Renal cortical epithelial cell (primary cell): ENCODE measurements at regions not wholly inside any gene's neighbourhood (a gene's known extent, or its start where the extent isn't known, plus 50 kb on each side); places are given as distances from the start of the nearest gene placed in this dataset.
"Not testable (repeated sequence)": the region's sequence is repeated elsewhere in the genome, so short reads cannot be mapped to it uniquely, and the experiment has no call there.

Source experiments
- DNase-seq: peaks from one replicate; pipeline ENCODE4 v3.0.0-alpha.2; 2011; ENCODE audit warnings: low read depth

DNA sequence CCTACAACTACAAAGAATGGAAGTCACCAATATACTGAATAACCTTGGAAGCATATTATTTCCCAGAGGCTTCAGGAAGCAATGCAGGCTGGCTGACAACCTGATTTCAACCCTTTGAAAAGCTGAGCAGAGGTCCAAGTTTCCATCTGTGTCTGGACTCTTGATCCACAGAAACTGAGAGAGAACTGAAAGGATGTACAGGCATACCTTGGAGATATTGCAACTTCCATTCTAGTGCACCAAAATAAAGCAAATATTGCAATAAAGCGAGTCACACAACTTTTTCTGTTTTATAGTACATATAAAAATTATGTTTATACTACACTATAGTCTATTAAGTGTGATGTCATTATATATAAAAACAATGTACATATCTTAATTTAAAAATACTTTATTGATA lies 85.3 kb downstream of the TYW3 start:
- no peak for DNase-seq

GRCh38 chr1:74818661-74819456 lies 85.9 kb downstream of the TYW3 start:
- DNase-seq, result no peak

- no peak for DNase-seq
These were observed 90.0 kb downstream of the TYW3 start for GRCh38 chr1:74822851-74823401.

GRCh38 chr1:74824497-74825107 lies 91.7 kb downstream of the TYW3 start:
- no peak for DNase-seq

DNA sequence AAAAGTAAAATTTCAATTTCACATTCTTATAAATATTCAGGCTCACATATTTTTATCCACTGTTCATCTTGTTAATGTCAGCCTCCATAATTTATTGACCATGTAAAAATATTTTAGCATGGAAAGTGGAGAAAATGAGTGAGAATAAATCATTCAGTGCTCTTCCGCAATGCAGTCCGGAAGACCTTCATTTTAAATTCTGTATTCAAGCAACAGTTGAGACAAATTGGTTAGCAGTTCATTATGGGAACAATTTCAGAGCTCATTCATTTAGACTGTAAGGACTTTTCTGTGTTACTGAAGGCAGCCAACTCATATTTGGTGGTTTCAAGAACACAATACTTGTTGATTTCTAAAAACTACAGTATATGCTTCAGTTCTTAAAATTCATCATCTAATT lies 97.8 kb downstream of the TYW3 start:
- DNase-seq, result no peak

DNA sequence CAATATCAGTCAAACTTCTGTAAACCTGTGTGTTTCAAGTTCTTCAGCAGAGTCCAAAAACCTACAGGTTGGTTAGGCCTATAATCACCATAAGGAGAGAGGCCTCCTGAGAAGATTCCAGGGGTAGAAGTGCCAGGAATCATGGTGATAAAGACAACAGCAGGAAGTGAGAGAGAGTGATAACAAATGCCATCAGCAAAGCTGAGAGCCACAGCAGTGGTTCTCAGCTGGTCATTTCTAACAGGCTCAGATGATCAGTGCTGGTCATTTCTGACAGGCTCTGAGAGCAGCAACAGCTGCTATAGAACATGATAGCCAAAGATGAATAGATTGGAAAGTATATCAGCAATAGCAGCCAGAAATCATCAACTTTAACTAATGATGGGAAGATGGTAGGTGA lies 101.3 kb downstream of the TYW3 start:
- DNase-seq, result no peak

- DNase-seq, result peak; percentile 7
These were observed 102.1 kb downstream of the TYW3 start for GRCh38 chr1:74835051-74835450.

DNA sequence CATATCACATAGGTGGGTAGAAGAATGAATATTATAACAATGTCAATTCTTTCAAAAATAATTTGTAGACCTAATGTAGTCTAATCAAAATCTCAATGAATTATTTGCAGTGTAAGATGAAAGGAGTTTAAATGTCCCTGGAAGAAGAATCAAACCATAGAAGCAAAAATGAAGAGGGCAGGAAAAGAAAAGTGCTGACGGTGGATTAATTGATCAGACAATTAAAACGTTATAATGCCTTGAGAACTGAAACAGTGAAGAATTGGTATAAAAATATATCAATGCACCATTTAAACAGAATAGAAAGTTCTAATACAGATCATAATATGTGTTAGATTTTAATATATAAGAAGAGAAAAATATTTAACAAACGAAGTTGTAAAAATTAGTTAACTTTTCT lies 109.8 kb downstream of the TYW3 start:
- DNase-seq, result no peak

GRCh38 chr1:74847715-74848114 lies 114.8 kb downstream of the TYW3 start:
- no peak for DNase-seq

GRCh38 chr1:74853756-74854155 lies 120.8 kb downstream of the TYW3 start:
- no peak for DNase-seq

GRCh38 chr1:74856174-74856573 lies 123.2 kb downstream of the TYW3 start:
- no peak for DNase-seq

- DNase-seq, result no peak
These were observed 124.7 kb downstream of the TYW3 start for GRCh38 chr1:74857676-74858075.

DNA sequence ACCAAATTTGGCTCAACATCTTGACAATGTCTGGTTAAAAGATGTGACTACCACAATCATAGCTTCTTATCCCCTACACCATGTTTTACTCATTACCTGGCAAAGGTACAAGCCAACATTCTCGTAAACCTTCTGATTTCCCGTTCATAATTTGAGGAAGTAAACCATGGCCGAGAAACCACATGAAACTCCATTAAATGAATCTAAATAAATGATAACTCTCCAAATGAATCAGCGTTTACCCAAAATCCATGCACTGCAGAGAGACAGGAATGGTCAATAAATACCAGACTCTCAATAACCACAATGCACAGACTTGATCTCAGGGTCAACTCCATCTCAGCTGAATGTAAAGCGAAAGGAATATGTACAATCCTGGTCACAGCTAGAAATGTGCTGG lies 125.2 kb downstream of the TYW3 start:
- DNase-seq, result no peak

- DNase-seq, result no peak
These were observed 128.9 kb downstream of the TYW3 start for GRCh38 chr1:74861867-74862266.

- DNase-seq, result no peak
These were observed 136.8 kb downstream of the TYW3 start for GRCh38 chr1:74869702-74870101.

- not testable (repeated sequence) for DNase-seq
These were observed 144.4 kb downstream of the TYW3 start for GRCh38 chr1:74877366-74877765.

DNA sequence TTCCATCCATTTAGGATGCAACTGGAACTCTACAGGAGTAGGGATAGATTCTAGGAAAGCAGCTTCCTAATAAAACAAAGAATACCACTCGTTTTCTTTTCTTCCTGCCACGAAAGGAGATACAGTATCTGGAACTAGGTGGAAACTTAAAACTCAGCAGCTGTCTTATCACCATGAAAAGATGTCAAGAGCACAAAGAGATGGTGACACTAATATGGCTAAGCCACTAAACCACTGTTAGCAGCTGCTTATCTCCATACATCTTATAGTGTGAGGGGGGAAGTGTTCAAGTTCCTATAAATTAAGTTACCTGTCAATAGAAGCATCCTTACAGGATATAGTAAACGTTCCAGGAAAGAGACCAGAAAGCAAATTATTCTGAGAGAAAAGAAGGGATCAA lies 162.5 kb downstream of the TYW3 start:
- no peak for DNase-seq

DNA sequence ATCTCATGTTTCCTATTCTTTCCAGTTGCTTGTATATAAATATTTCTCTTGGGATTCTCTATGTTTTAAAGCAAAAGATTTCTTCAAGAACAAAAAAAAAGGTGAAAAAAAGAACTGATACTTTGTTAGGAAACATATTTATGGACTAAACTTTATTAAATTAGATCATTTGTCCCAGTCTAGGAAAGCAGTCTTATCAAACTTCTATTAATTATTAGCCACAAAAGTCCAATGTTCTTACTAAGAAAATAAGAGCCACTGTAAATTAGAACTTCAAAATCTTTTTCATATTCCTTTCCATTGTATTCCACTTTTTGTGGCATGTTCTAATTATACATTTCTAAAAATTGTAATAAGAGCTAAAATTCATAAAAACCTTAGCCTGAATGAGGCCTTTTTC lies 175.2 kb downstream of the TYW3 start:
- DNase-seq, result no peak

- DNase-seq, result no peak
These were observed 175.8 kb downstream of the TYW3 start for GRCh38 chr1:74908797-74909196.

GRCh38 chr1:74913978-74914377 lies 181.0 kb downstream of the TYW3 start:
- DNase-seq, result no peak

- no peak for DNase-seq
These were observed 200.5 kb downstream of the TYW3 start for GRCh38 chr1:74933500-74933899.

DNA sequence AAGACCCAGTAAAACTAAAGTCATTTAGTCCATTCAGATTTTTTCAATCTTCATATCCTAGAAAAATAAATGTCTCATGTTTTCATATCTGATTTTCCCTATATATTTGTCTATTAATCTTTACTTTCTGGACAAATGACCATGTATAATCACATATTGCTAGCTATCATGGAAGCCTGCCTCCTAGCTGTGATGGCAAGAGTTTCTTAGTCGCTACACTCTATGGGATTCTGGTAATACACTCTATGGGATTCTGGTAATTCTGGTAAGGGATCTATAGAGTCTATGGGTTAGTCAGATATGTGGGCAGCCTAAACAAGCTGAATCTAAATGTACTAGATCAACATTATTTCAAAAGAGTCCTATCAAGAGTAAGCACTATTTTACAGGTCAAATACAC lies 198.7 kb upstream of the LHX8 start:
- no peak for DNase-seq

DNA sequence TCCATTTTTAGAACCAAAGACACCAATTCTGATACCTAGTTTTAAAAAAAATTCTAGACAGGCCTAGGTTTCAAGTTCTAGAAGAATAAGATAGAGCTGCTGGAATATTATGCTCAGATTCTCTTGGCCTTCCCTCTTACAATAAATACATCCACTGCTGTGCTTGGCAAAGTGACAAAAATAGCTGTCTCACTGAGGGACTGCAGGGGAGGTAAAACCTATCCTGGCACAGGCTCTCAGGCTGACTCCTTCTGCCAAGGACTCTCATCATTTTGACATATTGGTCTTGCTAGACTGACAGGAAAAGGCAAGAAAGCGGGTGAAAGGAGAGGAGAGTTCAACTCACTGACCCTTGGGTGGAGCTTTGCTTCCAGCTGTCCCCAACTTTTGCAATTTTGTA lies 197.0 kb upstream of the LHX8 start:
- no peak for DNase-seq
